HCT116 (cell line): ENCODE measurements at regions not wholly inside any gene's neighbourhood (a gene's known extent, or its start where the extent isn't known, plus 50 kb on each side); places are given as distances from the start of the nearest gene placed in this dataset.

ENCODE experiments used
- ATAC-seq: fragments of 200-7000 bp; cut with Tn5 transposase; 2 replicates; pipeline ENCODE4 v1.9.1; 2020; ENCODE audit warnings: mild to moderate bottlenecking, moderate library complexity
- BruUV-seq: library from RNA; stranded (reverse); fragments of 400-500 nt; replicated peaks from 2 replicates; lab custom pipeline; 2021; lab: Mats Ljungman, UMichigan
- CTCF ChIA-PET: fragments of 300-600 bp; sonication (Branson Sonifier 250); formaldehyde crosslinking; loops from one replicate; lab custom pipeline; 2021; ENCODE audit warnings: antibody characterized with exemption; lab: Charles Lee
- POLR2A ChIA-PET: fragments of 300-600, 350-600 bp; sonication (Branson Sonifier 250); formaldehyde crosslinking; loops from one replicate; lab custom pipeline; 2021; ENCODE audit warnings: antibody characterized with exemption; lab: Charles Lee
- RAD21 ChIA-PET, 2 experiments: fragments of 300-600 bp; sonication (Branson Sonifier 250); formaldehyde crosslinking; loops; one replicate each; lab custom pipeline; 2023; ENCODE audit warnings: low total read pairs in 2 of 2; ENCODE audit not compliant: uncharacterized antibody in 2 of 2, unreplicated experiment in 2 of 2, low non-redundant PET in 1 of 2; lab: Charles Lee
- DNase-seq: peaks from one replicate; pipeline ENCODE4 v3.0.0-alpha.2; 2010; ENCODE audit warnings: low read depth, low spot score
- H2AFZ ChIP-seq: fragments of 200-600 bp; shearing (Covaris generic), sonication (generic); 2 replicates; pipeline ENCODE4 v1.6.1; 2017; ENCODE audit warnings: low read depth, mixed run types, mixed read lengths, antibody characterized with exemption, low read length; ENCODE audit not compliant: poor library complexity, severe bottlenecking
- H3K27ac ChIP-seq: 2 replicates; pipeline ENCODE4 v1.5.1; 2012; ENCODE audit warnings: low read depth, low read length
- H3K27me3 ChIP-seq: fragments of 200-600 bp; sonication (generic); 2 replicates; pipeline ENCODE4 v1.6.1; 2016; ENCODE audit warnings: mixed run types, low read length, mixed read lengths; ENCODE audit not compliant: insufficient read depth
- H3K36me3 ChIP-seq, 2 experiments: fragments of 200-500 bp in 1 of 2; fragments of 200-600 bp in 1 of 2; sonication (Bioruptor generic) in 1 of 2; sonication (generic) in 1 of 2; 2 replicates each; pipeline versions ENCODE4 v1.5.1 to v1.6.1; 2014 to 2016; ENCODE audit warnings: low read length in 2 of 2, inconsistent platforms in 1 of 2, mixed read lengths in 1 of 2, mixed run types in 1 of 2; ENCODE audit not compliant: insufficient read depth in 2 of 2, control insufficient read depth in 1 of 2
- H3K4me1 ChIP-seq, 2 experiments: fragments of 200-600 bp in 1 of 2; sonication (generic) in 1 of 2; 2 replicates each; pipeline versions ENCODE4 v1.5.1 to v1.6.1; 2012 to 2017; ENCODE audit warnings: low read length in 2 of 2, inconsistent platforms in 1 of 2, mild to moderate bottlenecking in 1 of 2, mixed read lengths in 1 of 2, mixed run types in 1 of 2, moderate library complexity in 1 of 2; ENCODE audit not compliant: insufficient read depth in 2 of 2, control insufficient read depth in 1 of 2
- H3K4me2 ChIP-seq: fragments of 200-600 bp; sonication (generic); 2 replicates; pipeline ENCODE4 v1.6.1; 2017; ENCODE audit warnings: mixed run types, low read length, mixed read lengths
- H3K4me3 ChIP-seq, 2 experiments: fragments of 200-600 bp in 1 of 2; sonication (generic) in 1 of 2; replicated peaks in 1 of 2; 2 replicates each; pipeline ENCODE4 v1.5.1; 2011 to 2016; ENCODE audit warnings: low read length in 2 of 2, control low read depth in 1 of 2, low read depth in 1 of 2, mild to moderate bottlenecking in 1 of 2, mixed read lengths in 1 of 2, mixed run types in 1 of 2
- H3K79me2 ChIP-seq: fragments of 200-600 bp; sonication (generic); 2 replicates; pipeline ENCODE4 v1.6.1; 2017; ENCODE audit warnings: mild to moderate bottlenecking, mixed run types, low read length, moderate library complexity, mixed read lengths; ENCODE audit not compliant: insufficient read depth
- H3K9ac ChIP-seq: fragments of 200-600 bp; sonication (generic); 2 replicates; pipeline ENCODE4 v1.6.1; 2016; ENCODE audit warnings: low read length, mixed read lengths
- H3K9me2 ChIP-seq: fragments of 200-600 bp; sonication (generic), shearing (Covaris generic); 2 replicates; pipeline ENCODE4 v1.6.1; 2017; ENCODE audit warnings: mixed run types, mild to moderate bottlenecking, moderate library complexity; ENCODE audit not compliant: insufficient read depth
- H3K9me3 ChIP-seq, 2 experiments: fragments of 200-500 bp in 1 of 2; fragments of 200-600 bp in 1 of 2; sonication (Bioruptor generic) in 1 of 2; sonication (generic) in 1 of 2; 2 replicates each; pipeline ENCODE4 v1.6.1; 2014 to 2017; ENCODE audit warnings: low read length in 2 of 2, mixed read lengths in 2 of 2, inconsistent platforms in 1 of 2, low read depth in 1 of 2, mild to moderate bottlenecking in 1 of 2, mixed run types in 1 of 2, moderate library complexity in 1 of 2; ENCODE audit not compliant: control insufficient read depth in 1 of 2, insufficient read depth in 1 of 2
- H4K20me1 ChIP-seq: fragments of 200-600 bp; sonication (generic), shearing (Covaris generic); 2 replicates; pipeline ENCODE4 v1.6.1; 2017; ENCODE audit warnings: mixed run types, mild to moderate bottlenecking, moderate library complexity; ENCODE audit not compliant: insufficient read depth
- CBX3 ChIP-seq: IDR thresholded peaks from 2 replicates; pipeline ENCODE4 v1.6.1; 2012; ENCODE audit warnings: low read depth
- ELF1 ChIP-seq: IDR thresholded peaks from 2 replicates; pipeline ENCODE4 v1.6.1; 2012; ENCODE audit warnings: low read depth, borderline replicate concordance
- EZH2 ChIP-seq: fragments of 200-600 bp; sonication (generic); IDR thresholded peaks from 2 replicates; pipeline ENCODE4 v1.6.1; 2017; ENCODE audit warnings: antibody characterized with exemption, mixed run types
- EZH2phosphoT487 ChIP-seq: fragments of 200-600 bp; IDR thresholded peaks from 2 replicates; pipeline ENCODE4 v1.6.1; 2018; ENCODE audit warnings: antibody characterized with exemption, borderline replicate concordance
- FOSL1 ChIP-seq: IDR thresholded peaks from 2 replicates; pipeline ENCODE4 v1.6.1; 2012; ENCODE audit warnings: low read depth
- JUND ChIP-seq: IDR thresholded peaks from 2 replicates; pipeline ENCODE4 v1.6.1; 2012
- POLR2A ChIP-seq: IDR thresholded peaks from 2 replicates; pipeline ENCODE4 v1.7.0; 2011; ENCODE audit warnings: borderline replicate concordance; ENCODE audit not compliant: insufficient read depth, insufficient read length; ENCODE audit errors: extremely low read depth
- POLR2AphosphoS5 ChIP-seq: IDR thresholded peaks from 2 replicates; pipeline ENCODE4 v1.6.1; 2011; ENCODE audit warnings: mild to moderate bottlenecking, low read depth, low read length, moderate library complexity
- RAD21 ChIP-seq: IDR thresholded peaks from 2 replicates; pipeline ENCODE4 v1.6.1; 2012; ENCODE audit warnings: low read depth, mild to moderate bottlenecking
- SIN3A ChIP-seq: IDR thresholded peaks from 2 replicates; pipeline ENCODE4 v1.6.1; 2012; ENCODE audit warnings: low read depth
- SP1 ChIP-seq: IDR thresholded peaks from 2 replicates; pipeline ENCODE4 v1.6.1; 2012; ENCODE audit warnings: low read depth
- YY1 ChIP-seq: IDR thresholded peaks from 2 replicates; pipeline ENCODE4 v1.6.1; 2011; ENCODE audit warnings: low read length, low read depth, moderate library complexity, mild to moderate bottlenecking; ENCODE audit not compliant: insufficient replicate concordance; ENCODE audit errors: extremely low read depth
- intact Hi-C: fragments of 100-400 bp; cut with micrococcal nuclease; formaldehyde crosslinking; loops from 2 replicates; pipeline ENCODE4 v1.10.0; 2022
- TF ChIP-seq, protein P1 (sequence below), 3 experiments: fragments of 200-600 bp in 1 of 3; sonication (generic) in 1 of 3; IDR thresholded peaks in 2 of 3; conservative IDR thresholded peaks in 1 of 3; 2 replicates each; pipeline ENCODE4 v1.5.1; 2012 to 2017; ENCODE audit warnings: low read depth in 2 of 3, low read length in 2 of 3, antibody characterized with exemption in 1 of 3, borderline replicate concordance in 1 of 3, control low read depth in 1 of 3, mild to moderate bottlenecking in 1 of 3, mixed read lengths in 1 of 3, mixed run types in 1 of 3, moderate library complexity in 1 of 3; ENCODE audit not compliant: insufficient read depth in 1 of 3
- TF ChIP-seq, protein P2 (sequence below): IDR thresholded peaks from 2 replicates; pipeline ENCODE4 v1.6.1; 2012
- TF ChIP-seq, protein P3 (sequence below): IDR thresholded peaks from 2 replicates; pipeline ENCODE4 v1.6.1; 2011; ENCODE audit warnings: mild to moderate bottlenecking, low read length, moderate library complexity; ENCODE audit not compliant: insufficient replicate concordance; ENCODE audit errors: extremely low read depth

GRCh38 chr21:16022921-16023320, 293.1 kb downstream of the USP25 start:
- no peaks in the 10 kb centered on the region for H3K4me1 ChIP-seq
- H4K20me1 ChIP-seq, result no peaks in the 10 kb centered on the region
- TF ChIP-seq FOSL1 (no peak), SP1 (no peak), YY1 (no peak), CBX3 (no peak), EZH2 (no peak), RAD21 (no peak), POLR2AphosphoS5 (no peak), EZH2phosphoT487 (no peak), ELF1 (no peak), SIN3A (no peak), JUND (no peak), POLR2A (no peak)
- TF ChIP-seq, protein P1, sequence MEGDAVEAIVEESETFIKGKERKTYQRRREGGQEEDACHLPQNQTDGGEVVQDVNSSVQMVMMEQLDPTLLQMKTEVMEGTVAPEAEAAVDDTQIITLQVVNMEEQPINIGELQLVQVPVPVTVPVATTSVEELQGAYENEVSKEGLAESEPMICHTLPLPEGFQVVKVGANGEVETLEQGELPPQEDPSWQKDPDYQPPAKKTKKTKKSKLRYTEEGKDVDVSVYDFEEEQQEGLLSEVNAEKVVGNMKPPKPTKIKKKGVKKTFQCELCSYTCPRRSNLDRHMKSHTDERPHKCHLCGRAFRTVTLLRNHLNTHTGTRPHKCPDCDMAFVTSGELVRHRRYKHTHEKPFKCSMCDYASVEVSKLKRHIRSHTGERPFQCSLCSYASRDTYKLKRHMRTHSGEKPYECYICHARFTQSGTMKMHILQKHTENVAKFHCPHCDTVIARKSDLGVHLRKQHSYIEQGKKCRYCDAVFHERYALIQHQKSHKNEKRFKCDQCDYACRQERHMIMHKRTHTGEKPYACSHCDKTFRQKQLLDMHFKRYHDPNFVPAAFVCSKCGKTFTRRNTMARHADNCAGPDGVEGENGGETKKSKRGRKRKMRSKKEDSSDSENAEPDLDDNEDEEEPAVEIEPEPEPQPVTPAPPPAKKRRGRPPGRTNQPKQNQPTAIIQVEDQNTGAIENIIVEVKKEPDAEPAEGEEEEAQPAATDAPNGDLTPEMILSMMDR (IDR thresholded peaks at IDR 0.05 in 2 of 3, conservative IDR thresholded peaks at IDR 0.05 in 1 of 3; ENCODE audit: borderline replicate concordance in 1 of 3, insufficient read depth in 1 of 3, low read depth in 2 of 3, low read length in 2 of 3), result no peak
- TF ChIP-seq, protein P2, sequence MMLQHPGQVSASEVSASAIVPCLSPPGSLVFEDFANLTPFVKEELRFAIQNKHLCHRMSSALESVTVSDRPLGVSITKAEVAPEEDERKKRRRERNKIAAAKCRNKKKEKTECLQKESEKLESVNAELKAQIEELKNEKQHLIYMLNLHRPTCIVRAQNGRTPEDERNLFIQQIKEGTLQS, result no peak
- TF ChIP-seq, protein P3, sequence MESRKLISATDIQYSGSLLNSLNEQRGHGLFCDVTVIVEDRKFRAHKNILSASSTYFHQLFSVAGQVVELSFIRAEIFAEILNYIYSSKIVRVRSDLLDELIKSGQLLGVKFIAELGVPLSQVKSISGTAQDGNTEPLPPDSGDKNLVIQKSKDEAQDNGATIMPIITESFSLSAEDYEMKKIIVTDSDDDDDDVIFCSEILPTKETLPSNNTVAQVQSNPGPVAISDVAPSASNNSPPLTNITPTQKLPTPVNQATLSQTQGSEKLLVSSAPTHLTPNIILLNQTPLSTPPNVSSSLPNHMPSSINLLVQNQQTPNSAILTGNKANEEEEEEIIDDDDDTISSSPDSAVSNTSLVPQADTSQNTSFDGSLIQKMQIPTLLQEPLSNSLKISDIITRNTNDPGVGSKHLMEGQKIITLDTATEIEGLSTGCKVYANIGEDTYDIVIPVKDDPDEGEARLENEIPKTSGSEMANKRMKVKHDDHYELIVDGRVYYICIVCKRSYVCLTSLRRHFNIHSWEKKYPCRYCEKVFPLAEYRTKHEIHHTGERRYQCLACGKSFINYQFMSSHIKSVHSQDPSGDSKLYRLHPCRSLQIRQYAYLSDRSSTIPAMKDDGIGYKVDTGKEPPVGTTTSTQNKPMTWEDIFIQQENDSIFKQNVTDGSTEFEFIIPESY, result no peak
- H3K9me2 ChIP-seq, result no peaks in the 10 kb centered on the region
- no peak for ATAC-seq
- POLR2A ChIA-PET, result no interaction called here
- peaks cover 0 to 3% of the 10 kb centered on the region in 2 experiments; a peak in 1 of 4 replicates for H3K9me3 ChIP-seq
- CTCF ChIA-PET, result no interaction called here
- H3K9ac ChIP-seq, result no peak overlapping the region
- no peak overlapping the region for H3K4me2 ChIP-seq
- H3K27ac ChIP-seq, result no peak overlapping the region
- RAD21 ChIA-PET, result no interaction called here
- H3K36me3 ChIP-seq, result no peaks in the 10 kb centered on the region
- no peaks in the 10 kb centered on the region for H3K79me2 ChIP-seq
- H3K27me3 ChIP-seq, result no peaks in the 10 kb centered on the region
- no peak overlapping the region for H3K4me3 ChIP-seq
- DNase-seq, result no peak
- no peak overlapping the region for H2AFZ ChIP-seq
- BruUV-seq, result no TSS peak
- intact Hi-C loops, result no loop called here
